Osteocyte (in vitro differentiated cells): ENCODE measurements at regions not wholly inside any gene's neighbourhood (a gene's known extent, or its start where the extent isn't known, plus 50 kb on each side); places are given as distances from the start of the nearest gene placed in this dataset.
A peak's percentile ranks its signal among the peaks of the same experiment; 100 is the strongest.

Experiments
- DNase-seq: peaks from one replicate; pipeline ENCODE4 v3.0.0; 2021; ENCODE audit warnings: mixed read lengths; ENCODE audit not compliant: unreplicated experiment; ENCODE audit errors: extremely low spot score
- H3K27ac Mint-ChIP-seq: one replicate; pipeline ENCODE4 v1.8.0; 2021; ENCODE audit warnings: mild to moderate bottlenecking, mixed read lengths; ENCODE audit not compliant: unreplicated experiment
- H3K27me3 Mint-ChIP-seq: one replicate; pipeline ENCODE4 v1.8.0; 2021; ENCODE audit warnings: mixed read lengths; ENCODE audit not compliant: unreplicated experiment
- H3K36me3 Mint-ChIP-seq: one replicate; pipeline ENCODE4 v1.8.0; 2021; ENCODE audit warnings: mixed read lengths; ENCODE audit not compliant: unreplicated experiment
- H3K4me1 Mint-ChIP-seq: one replicate; pipeline ENCODE4 v1.8.0; 2021; ENCODE audit warnings: mixed read lengths; ENCODE audit not compliant: unreplicated experiment
- H3K4me3 Mint-ChIP-seq: one replicate; pipeline ENCODE4 v1.8.0; 2021; ENCODE audit warnings: mild to moderate bottlenecking, moderate library complexity, mixed read lengths; ENCODE audit not compliant: unreplicated experiment
- H3K9me3 Mint-ChIP-seq: one replicate; pipeline ENCODE4 v1.8.0; 2021; ENCODE audit warnings: mixed read lengths; ENCODE audit not compliant: unreplicated experiment
- TF ChIP-seq, protein P1 (sequence below): fragments of 200-600 bp; sonication (generic); IDR thresholded peaks from 2 replicates; pipeline ENCODE4 v1.5.0; 2021; ENCODE audit warnings: antibody characterized with exemption, mild to moderate bottlenecking, moderate library complexity

GRCh38 chr10:22875581-22875980 lies 52.3 kb upstream of the ARMC3 start:
- Mint-ChIP-seq H3K9me3 (peaks cover 8% of the 10 kb centered on the region), H3K27me3 (peaks cover 54% of the 10 kb centered on the region), H3K27ac (no peak overlapping the region), H3K4me1 (peaks cover 3% of the 10 kb centered on the region), H3K4me3 (no peak overlapping the region), H3K36me3 (no peaks in the 10 kb centered on the region)
- TF ChIP-seq, protein P1, sequence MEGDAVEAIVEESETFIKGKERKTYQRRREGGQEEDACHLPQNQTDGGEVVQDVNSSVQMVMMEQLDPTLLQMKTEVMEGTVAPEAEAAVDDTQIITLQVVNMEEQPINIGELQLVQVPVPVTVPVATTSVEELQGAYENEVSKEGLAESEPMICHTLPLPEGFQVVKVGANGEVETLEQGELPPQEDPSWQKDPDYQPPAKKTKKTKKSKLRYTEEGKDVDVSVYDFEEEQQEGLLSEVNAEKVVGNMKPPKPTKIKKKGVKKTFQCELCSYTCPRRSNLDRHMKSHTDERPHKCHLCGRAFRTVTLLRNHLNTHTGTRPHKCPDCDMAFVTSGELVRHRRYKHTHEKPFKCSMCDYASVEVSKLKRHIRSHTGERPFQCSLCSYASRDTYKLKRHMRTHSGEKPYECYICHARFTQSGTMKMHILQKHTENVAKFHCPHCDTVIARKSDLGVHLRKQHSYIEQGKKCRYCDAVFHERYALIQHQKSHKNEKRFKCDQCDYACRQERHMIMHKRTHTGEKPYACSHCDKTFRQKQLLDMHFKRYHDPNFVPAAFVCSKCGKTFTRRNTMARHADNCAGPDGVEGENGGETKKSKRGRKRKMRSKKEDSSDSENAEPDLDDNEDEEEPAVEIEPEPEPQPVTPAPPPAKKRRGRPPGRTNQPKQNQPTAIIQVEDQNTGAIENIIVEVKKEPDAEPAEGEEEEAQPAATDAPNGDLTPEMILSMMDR, result no peak
- no peak for DNase-seq

DNA sequence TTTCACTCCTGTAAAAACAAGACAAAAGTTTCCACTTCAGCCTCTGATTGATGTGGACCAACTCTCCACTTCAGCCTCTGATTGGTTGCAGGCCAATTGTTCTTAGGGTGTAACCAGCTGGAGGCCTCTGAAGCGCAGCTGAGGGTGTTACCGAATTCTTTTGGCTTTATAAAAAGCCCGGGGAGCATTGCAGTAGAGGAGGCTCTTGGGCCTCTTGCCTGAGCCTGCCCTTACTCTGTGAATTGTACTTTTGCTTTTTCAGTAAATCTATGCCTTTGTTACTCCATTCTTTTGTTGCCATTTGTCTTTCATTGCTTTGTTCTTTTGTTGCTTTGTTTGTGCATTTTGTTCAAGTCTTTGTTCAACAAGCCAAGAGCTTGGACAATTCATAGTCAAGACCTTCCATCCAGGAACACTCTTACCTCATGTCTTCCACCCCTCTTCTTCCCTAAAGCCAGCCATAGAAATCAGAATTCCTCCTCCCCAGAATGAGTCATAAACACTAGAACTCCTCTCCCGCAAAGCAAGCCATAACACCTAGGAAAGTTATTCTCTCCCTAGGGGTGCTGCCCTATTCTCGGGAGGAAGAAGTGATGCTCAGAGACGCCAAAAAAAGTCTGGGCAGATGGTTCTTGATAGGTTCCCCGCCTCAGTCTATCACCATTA lies 53.5 kb upstream of the ARMC3 start:
- Mint-ChIP-seq H3K36me3 (no peaks in the 10 kb centered on the region), H3K9me3 (peaks cover 8% of the 10 kb centered on the region), H3K27me3 (peaks cover 46% of the 10 kb centered on the region), H3K4me1 (peaks cover 3% of the 10 kb centered on the region), H3K27ac (no peak overlapping the region), H3K4me3 (no peak overlapping the region)
- TF ChIP-seq, protein P1, result no peak
- DNase-seq, result no peak

DNA sequence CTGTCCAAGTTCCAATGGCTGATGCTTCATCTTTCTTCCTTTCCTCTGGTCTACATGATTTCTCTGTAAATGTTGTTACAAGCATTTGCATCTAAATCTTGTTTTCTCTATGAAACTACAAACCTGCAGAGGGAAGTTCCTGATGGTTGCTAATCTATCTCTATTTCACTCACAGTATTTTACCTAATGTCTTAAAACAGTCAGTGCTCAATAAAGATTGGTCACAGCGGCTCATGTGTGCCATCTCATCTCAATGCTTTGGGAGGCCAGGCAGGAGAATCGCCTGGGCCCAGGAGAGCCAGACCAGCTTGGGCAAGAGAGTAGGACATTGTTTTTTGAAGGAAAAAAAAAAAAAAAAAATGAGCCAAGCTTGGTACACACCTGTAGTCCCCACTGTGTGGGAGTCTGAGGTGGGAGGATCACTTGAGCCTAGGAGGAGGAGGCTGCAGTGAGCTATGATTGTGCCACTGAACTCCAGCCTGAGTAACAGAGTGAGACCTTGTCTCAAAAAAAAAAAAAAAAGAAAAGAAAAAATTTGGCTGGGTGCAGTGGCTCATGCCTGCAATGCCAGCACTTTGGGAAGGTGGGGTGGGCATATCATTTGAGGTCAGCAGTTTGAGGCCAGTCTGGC lies 71.3 kb upstream of the ARMC3 start:
- Mint-ChIP-seq H3K9me3 (no peaks in the 10 kb centered on the region), H3K27ac (no peak overlapping the region), H3K27me3 (peaks cover 18% of the 10 kb centered on the region), H3K4me1 (no peaks in the 10 kb centered on the region), H3K4me3 (no peak overlapping the region), H3K36me3 (no peaks in the 10 kb centered on the region)
- DNase-seq, result no peak
- TF ChIP-seq, protein P1, result no peak

DNA sequence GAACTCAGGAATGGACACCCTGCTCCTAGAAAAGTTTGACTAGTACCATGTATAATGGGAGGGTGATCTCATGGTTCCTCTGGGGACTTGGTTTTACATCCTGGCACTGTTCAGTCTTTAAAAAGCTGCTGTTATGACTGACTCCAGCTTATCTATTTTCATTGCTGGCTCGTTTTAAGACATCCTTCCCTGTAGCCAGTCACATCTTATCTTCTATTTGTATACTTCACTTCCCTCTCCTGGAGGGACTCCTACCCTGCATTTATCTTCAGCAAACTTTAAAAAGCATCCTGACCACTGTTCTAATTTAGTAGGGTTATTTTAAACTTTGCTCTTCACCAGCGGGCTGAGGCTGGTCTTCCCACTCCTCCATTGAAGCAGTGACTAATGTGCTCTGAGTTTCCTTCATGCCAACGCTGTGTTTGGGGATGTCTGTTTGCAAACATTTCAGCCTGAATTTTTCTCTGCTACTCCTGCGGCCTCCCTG lies 72.9 kb upstream of the ARMC3 start:
- no peak for DNase-seq
- TF ChIP-seq, protein P1, result peak; percentile 16
- Mint-ChIP-seq H3K27me3 (peaks cover 16% of the 10 kb centered on the region), H3K36me3 (no peaks in the 10 kb centered on the region), H3K9me3 (no peaks in the 10 kb centered on the region), H3K27ac (no peak overlapping the region), H3K4me3 (no peak overlapping the region), H3K4me1 (no peaks in the 10 kb centered on the region)

- H3K27me3 Mint-ChIP-seq, result peaks cover 11% of the 10 kb centered on the region
- H3K27ac Mint-ChIP-seq, result no peak overlapping the region
- H3K4me3 Mint-ChIP-seq, result no peak overlapping the region
- peaks cover 8% of the 10 kb centered on the region for H3K4me1 Mint-ChIP-seq
- no peak for DNase-seq
- no peaks in the 10 kb centered on the region for H3K9me3 Mint-ChIP-seq
- H3K36me3 Mint-ChIP-seq, result no peaks in the 10 kb centered on the region
- TF ChIP-seq, protein P1, result no peak
Measured at GRCh38 chr10:22853906-22854447, 73.9 kb upstream of the ARMC3 start.
